Medulla oblongata (tissue), 1 donor: ENCODE measurements at regions not wholly inside any gene's neighbourhood (a gene's known extent, or its start where the extent isn't known, plus 50 kb on each side); places are given as distances from the start of the nearest gene placed in this dataset.

Source experiments
- DNase-seq: peaks from one replicate; pipeline ENCODE4 v3.0.0-alpha.2; 2015; ENCODE audit errors: extremely low spot score

- DNase-seq: no peak
These were observed 181.5 kb downstream of the IRX2 start for GRCh38 chr5:2569774-2570542.

- no peak for DNase-seq
These were observed 182.3 kb downstream of the IRX2 start for GRCh38 chr5:2569176-2569575.

GRCh38 chr5:2566284-2566683 is 185.2 kb downstream of the IRX2 start:
- DNase-seq: no peak

- no peak for DNase-seq
These were observed 186.3 kb downstream of the IRX2 start for GRCh38 chr5:2565147-2565546.

GRCh38 chr5:2563046-2563445 is 188.4 kb downstream of the IRX2 start:
- DNase-seq: no peak

- DNase-seq: no peak
These were observed 189.4 kb downstream of the IRX2 start for GRCh38 chr5:2562036-2562435.

GRCh38 chr5:2560435-2560834 is 191.0 kb downstream of the IRX2 start:
- DNase-seq: no peak

- no peak for DNase-seq
These were observed 194.0 kb downstream of the IRX2 start for GRCh38 chr5:2557435-2557834.

GRCh38 chr5:2556375-2556966 is 195.0 kb downstream of the IRX2 start:
- DNase-seq: no peak

- no peak for DNase-seq
These were observed 197.9 kb downstream of the IRX2 start for GRCh38 chr5:2553611-2554010.

- no peak for DNase-seq
These were observed 201.0 kb downstream of the IRX2 start for GRCh38 chr5:2550509-2550908.

GRCh38 chr5:2549900-2550299 is 201.6 kb downstream of the IRX2 start:
- DNase-seq: no peak

GRCh38 chr5:2549354-2549753 is 202.1 kb downstream of the IRX2 start:
- no peak for DNase-seq

GRCh38 chr5:2546938-2547337 is 204.5 kb downstream of the IRX2 start:
- no peak for DNase-seq

GRCh38 chr5:2544003-2544402 is 207.5 kb downstream of the IRX2 start:
- DNase-seq: no peak

GRCh38 chr5:2542821-2543220 is 208.7 kb downstream of the IRX2 start:
- no peak for DNase-seq

GRCh38 chr5:2542026-2542425 is 209.5 kb downstream of the IRX2 start:
- no peak for DNase-seq

GRCh38 chr5:2538169-2538568 is 213.3 kb downstream of the IRX2 start:
- no peak for DNase-seq

- no peak for DNase-seq
These were observed 213.9 kb downstream of the IRX2 start for GRCh38 chr5:2537378-2538145.

- no peak for DNase-seq
These were observed 214.7 kb downstream of the IRX2 start for GRCh38 chr5:2536632-2537377.

GRCh38 chr5:2534970-2535369 is 216.5 kb downstream of the IRX2 start:
- no peak for DNase-seq

GRCh38 chr5:2534251-2534650 is 217.2 kb downstream of the IRX2 start:
- DNase-seq: no peak
